GM19463 (cell line): ENCODE measurements at regions not wholly inside any gene's neighbourhood (a gene's known extent, or its start where the extent isn't known, plus 50 kb on each side); places are given as distances from the start of the nearest gene placed in this dataset.

ENCODE experiments used
- ATAC-seq: cut with Tn5 transposase; IDR thresholded peaks from one replicate; pipeline ENCODE4 v1.9.1; 2021; ENCODE audit warnings: mild to moderate bottlenecking, moderate library complexity; ENCODE audit not compliant: unreplicated experiment

DNA sequence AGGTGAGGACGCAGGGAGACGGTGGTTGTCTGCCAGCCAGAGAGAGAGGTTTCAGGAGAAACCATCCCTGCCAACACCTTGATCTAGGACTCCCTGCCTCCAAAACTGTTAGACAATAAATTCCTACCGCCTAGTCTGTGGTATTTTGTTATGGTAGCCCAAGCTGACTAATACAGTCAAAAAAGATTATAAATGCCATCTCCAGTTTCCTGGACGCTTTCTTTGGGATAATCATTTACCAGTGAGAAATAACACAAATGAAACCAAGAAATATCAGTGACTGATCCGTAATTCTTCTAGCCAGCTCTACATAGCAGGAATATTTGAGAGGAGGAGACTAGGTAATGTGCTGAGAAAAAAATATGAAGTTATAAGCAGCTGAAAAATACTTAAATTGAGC, 707.8 kb upstream of the LMCD1 start:
- ATAC-seq: no peak

DNA sequence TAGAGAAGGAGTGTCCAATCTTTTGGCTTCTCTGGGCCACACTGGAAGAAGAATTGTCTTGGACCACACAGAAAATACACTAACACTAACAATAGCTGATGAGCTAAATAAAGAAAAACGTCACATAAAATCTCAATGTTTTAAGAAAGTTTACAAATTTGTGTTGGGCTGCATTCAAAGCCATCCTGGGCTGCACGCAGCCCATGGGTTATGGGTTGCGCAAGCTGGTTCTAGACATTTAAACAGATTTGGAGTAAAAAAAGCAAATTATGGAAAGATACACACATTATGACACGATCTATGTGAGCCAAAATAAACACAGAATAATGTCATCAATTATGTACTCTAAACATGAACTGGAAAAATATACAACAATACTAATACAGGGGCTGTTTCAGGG, 703.3 kb upstream of the LMCD1 start:
- no peak for ATAC-seq

DNA sequence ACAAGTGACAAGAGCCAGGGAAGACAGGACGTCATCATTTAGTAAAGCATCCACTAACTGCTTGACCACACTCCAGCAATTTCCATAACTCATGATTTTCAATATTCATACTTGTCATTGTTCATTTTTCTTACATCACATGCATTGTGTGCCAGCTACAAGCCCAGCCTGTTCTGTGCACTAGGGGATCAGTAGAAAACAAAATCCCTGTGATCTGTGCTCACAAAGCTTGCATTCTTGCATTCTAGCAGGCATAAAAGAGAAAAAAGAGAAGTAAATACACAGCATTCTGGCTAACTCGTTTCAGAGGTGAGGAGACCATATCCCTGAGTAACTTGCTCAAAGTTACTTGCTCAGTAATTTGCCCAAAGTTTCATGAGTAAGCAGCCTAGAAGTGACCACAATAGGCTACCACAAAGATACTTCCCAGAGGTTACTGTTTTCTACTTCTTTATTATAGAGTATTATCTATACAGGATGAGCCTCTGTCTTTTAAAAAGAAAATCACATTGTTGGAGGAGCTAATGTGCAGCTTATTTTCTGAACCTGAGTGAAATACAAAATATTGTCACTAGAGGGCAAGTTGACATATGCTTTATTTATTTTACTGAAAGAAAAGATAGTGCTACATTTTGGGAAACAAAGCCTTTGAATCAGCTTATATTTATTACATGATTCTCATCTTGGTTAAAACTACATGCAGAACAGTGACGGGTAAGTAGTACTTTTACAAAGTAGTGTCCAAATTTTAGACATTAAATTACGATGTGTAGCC, 701.4 kb upstream of the LMCD1 start:
- ATAC-seq: no peak

DNA sequence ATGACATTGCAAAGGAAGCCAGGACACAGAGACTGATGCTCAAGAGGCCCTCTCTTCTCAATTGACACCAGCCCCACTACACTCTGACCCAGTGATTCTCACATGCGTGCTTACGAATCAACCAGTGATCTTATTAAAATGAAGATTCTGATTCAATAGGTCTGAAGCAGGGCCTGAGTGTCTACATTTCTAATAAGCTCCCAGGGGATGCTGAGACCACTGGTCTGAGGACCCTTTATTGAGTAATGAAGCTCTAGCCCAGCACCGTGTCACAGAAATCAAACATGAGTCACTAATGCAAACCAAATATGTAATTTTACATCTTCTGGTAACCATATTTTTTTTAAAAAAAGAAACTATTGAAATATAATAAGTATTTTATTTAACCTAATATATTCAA, 689.1 kb upstream of the LMCD1 start:
- no peak for ATAC-seq

DNA sequence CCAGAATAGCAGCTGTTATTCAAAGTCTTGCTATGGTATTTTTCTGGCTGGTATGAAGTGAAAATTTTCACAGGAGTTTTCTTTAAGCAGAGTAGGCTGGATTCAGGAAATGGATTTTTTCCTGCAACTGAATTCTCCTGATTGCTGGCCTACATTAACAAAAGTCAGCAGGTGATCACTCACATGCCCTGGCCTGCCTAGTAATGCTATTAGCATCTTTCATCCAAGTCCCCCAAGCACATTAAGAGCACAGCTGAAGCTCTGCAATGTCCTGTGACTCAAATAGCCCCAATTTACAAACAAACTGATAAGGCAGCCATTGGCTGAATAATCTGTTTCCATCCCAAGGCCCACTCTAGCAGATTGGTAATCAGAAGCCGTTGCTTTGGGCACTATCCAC, 688.3 kb upstream of the LMCD1 start:
- ATAC-seq: no peak

DNA sequence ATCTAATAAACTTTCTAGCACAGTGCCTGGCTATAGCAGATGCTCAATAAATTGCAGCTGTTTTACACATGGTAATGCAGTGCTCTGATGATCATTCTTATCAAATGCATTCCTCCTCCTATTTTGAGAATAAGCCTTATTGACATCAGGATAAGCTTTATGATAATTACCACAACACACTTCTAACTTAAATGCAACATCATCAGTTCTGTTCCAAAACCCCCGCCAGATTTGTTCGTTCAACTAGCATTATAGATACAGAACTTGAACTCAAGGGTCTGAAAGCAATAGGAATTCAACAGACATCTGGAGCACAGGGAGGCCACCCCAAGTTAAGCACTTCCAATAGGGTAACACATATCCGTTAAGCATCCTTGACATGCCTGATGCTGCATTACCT, 684.4 kb upstream of the LMCD1 start:
- no peak for ATAC-seq

DNA sequence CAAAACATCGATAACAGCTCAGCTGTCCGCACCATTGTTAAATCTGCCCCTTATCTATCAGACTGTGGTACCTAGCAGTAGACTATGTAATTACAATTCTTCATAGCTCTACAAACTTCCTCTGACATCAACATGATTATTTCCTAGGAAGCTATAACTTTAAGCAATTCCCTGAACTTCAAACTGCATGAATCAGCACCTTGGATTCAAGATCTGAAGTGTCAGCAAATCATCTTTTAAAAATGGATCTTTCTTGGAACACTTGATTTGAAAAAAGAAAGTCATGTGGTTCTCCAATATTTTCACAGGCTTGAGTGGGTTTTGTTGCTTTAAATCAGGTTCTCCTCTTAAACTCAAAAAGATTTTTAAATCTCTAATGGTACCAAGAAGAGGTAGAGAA, 680.7 kb upstream of the LMCD1 start:
- no peak for ATAC-seq

DNA sequence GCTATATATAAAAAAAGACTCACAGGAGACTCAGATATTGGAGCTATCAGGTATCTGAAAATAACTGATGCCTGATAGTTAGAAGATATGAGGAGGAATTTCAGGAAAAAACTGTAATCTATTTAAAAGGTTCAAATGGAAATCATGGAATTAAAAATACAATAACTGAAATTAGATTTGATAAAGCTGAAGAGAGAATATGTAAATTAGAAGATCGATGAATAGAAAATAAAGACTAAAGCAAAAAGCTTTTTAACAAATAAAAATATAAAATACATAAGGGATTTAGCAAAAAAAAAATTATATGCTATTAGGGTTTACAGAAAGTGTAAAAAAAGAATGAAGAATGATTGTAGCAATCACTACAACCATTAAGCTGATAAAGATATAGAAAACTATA, 679.8 kb upstream of the LMCD1 start:
- ATAC-seq: no peak

DNA sequence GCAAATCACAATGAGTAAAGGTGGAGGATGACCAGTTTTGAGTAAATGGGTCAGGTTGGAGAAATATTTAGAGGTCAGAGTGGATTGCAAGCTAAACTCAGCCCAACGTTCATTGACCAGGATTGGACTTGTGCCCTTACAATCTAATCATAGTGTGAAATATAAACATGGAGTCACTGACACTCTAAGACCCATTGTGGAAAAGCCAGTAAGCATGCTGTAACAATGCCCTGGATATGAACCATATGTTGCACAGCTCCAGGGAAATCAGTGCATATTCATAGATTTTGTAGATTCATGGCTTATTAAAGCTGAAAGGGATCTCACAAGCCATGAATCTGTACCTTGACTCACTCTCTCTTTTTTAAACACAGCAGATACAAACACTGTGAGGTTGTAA, 660.2 kb upstream of the LMCD1 start:
- ATAC-seq: no peak

DNA sequence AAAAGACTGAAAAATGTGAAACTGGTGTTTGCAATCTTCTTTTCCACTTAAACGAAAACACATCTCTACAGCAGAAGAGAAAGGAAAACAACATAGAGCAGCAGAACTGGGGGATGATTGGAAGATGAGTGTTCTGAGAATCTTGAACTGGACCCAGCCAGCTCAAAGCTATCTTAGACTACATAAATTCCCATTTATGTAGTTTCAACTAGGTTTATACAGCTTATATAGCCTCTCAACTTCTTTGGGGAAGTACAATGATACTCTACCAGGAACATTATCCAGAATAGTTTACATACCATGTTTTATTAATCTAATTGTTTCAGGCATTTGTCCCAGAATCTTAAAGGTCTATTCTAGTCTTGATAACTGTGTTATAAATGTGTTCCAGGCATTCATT, 658.2 kb upstream of the LMCD1 start:
- ATAC-seq: no peak

DNA sequence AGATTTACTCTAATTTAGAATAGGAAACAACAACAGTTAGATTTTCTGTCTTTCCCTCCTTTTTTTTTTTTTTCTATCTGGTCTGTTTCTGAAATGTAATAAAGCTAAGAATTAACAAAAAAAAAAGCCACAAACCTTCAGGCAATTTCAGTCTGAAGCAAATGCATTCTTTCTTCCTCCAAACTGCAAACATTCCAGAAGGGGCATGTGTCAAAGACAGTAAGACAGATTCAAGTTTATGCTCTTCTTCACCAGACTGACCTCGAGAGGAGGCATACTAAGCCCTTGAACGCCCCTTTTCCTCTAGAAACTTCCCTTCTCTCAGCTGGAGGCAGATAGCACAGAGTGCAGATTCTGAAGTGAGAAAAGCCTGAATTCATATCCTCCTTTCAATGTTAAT, 654.6 kb upstream of the LMCD1 start:
- ATAC-seq: no peak

DNA sequence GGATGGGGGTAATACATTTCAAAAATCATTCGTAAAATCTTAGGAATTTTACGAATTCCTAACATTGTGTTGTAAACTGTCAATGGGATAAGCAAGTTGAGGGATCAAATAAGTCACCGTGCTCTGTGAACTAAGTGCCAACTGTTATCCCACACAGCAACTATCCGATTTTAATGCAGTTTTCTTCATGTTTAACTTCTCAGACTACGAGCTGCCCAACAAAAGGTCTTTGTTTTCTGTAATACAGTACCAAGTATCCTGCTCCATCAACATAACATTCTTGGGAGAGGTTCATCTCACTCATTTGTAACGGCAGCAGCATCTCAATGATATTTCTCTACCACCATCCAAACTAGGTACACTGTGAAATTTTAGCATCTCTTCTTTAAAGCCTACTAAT, 654.1 kb upstream of the LMCD1 start:
- no peak for ATAC-seq

DNA sequence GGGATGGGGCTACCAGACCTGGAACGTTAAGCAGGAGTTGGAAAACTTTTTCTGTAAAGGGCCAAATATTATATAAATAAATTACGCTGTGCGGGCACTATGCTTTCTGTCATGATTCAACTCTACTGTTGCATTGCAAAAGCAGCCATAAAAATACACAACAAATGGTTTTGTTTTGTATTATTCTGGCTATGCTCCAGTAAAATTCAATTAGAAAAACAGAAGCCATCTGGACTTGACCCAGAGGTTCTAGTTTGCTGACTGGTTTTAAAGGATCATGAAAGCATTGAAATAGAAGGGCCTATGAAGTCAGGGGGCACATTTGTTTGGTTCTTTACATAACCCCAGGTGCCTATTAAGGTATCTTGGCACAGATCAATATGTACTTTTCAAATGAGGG, 647.4 kb upstream of the LMCD1 start:
- no peak for ATAC-seq

DNA sequence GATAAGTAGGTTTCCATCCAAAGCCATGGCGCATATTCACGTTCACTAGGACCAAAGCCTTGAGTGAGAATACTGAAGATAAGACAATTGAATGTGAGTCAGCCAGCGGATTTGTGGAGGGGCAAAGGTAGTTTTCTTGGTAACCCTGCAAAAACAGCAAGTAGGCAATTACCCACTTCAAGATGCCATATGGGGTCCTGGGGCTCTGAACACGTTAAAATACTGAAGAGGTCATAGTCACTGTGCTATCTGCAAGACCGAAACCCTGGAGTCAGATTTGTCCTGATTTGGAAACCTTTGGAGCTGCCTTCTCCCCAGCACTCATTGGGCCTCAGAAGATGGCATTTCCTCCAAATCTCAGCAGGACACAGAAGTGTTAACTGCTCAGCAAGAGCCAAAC, 646.9 kb upstream of the LMCD1 start:
- ATAC-seq: no peak

DNA sequence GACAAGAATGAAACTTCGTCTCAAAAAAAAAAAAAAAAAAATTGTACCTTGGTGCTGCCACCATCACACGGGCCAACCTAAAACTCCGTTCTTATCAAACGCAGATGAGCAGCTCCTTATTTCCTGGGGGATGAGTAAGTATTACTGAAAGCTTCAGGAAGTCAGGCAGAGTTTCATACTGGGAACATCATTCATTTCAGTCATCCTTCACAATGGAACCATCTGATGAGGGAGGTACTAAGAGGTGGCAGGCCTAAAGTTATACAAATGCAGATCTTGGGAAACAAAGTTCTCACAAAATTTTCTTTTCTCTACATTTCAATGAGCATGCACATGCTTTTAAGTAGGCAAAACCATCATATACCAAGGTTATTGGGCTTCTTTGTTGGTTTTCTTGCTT, 636.0 kb upstream of the LMCD1 start:
- ATAC-seq: no peak

DNA sequence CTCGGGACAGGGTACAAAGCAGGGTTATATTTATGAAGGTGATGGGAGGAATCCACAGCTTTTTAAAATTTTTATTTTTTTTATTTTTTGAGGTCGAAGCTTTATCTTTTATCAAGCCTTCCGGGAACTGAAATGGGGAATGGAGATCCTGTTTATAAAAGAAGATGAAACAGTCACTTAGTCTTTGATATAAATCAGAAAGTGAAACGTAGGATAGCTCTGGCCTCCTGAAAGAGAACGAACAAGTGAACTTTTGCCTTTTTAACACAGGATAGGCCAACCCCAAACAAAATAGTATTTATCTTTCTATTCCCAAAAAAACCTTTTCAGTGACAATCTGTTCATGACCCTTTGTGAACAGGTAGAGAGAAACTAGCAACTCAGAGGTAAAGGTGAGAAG, 634.0 kb upstream of the LMCD1 start:
- no peak for ATAC-seq

DNA sequence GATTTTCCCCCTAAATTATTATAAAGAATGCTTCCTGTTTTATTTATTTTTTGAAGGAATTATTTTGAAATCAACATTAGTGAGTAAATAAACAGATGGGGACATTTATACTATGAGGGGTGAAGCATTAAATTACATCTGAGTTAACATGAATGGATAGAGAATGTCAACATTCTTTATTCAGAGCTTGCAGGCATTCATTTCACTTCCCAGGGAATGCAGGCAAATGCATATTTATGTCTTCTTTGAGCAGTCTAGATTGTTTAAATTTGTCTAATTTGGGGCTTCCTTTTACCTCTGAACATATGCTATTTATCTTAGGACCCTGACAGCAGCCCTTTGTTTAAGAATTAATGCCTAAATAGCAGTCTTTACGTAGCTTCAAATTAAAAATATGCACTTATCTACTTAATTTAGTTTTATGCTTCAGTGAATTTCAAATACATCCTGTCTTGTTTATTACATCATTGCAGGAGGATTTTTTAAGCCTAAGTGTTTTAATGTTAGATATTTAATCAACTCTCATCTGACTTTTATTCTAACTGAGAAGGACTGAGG, 630.5 kb upstream of the LMCD1 start:
- no peak for ATAC-seq

DNA sequence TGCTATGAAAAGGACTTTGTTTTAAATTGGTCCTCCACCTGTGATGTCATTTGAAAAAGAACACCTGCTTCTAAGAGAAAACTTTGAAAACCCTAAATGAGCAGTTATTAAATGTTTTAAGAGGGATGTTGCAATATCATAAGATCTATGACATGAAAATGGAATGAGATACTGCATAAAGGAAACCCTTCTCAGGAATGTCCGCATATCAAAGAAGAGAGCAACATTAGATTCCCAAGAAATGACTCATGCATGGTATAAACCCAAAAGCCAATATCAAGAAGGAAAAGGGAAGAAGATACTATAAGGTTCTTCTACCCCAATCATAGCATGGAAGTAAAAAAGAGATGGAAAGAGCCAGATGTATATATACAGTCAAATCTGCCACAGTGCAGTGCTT, 627.5 kb upstream of the LMCD1 start:
- ATAC-seq: no peak

DNA sequence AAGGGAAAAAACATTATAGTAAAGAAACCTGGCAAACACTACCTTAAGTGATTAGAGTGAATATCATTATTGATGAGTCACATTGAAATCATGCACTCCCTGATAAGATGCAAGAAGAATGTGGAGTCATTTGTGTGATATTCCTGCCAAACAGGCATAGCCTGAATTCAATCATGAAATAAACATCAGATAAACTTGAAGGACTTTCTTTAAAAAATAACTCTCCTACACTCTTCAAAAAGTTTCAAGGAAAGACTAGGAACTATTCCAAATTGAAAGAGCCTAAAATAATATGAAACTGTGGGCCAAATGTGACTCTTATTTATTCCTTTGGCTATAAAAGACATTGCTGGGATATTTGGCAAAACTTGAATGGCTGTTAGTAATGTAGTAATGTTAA, 625.7 kb upstream of the LMCD1 start:
- no peak for ATAC-seq

DNA sequence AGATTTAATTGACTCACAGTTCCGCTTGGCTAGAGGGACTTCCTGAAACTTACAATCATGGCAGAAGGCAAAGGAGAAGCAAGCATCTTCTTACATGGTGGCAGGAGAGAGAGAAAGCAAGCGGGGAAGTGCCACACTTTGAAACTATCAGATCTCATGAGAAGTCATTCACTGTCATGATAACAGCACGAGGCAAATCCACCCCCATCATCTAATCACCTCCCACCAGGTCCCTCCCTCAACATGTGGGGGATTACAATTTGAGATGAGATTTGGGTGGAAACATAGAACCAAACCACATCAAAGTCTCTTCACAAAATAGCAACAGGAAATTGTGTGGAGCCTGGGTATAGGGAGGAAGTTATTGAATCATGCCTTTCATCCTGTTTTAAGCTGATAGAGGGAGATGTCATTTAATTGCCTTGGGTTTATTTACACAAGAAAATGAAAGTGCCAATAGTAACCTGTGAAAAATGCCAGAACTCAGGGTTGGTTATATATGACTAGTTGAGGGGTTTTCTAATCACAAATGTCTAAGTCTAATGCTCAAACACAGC, 624.8 kb upstream of the LMCD1 start:
- no peak for ATAC-seq

DNA sequence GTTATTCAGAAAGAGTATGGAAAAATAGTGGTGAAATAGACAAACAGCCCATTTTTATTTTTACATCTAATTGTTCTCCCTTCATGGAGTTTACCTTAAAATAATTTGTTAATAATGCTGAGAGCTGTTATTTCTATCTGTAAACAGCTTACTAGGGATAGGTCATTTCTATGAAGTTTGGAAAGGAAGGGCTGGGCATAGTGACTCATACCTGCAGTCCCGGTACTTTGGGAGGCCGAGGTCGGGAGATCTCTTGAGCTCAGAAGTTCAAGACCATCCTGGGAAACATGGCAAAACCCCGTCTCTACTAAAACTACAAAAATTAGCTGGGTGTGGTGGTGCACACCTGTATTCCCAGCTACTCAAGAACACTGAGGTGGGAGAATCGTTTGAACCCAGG, 624.3 kb upstream of the LMCD1 start:
- ATAC-seq: no peak

DNA sequence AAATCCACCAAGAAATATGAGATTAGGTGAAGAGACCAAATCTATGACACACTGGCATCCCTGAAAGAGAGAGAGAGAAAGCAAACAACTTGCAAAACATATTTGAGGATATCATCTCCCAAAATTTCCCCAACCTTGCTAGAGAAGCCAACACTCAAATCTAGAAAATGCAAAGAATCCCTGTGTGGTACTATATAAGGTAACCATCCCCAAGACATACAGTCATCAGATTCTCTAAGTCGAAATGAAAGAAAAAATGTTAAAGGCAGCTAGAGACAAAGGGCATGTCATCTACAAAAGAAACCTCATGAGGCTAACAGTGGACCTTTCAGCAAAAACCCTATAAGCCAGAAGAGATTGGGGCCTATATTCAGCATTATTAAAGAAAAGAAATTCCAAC, 622.1 kb upstream of the LMCD1 start:
- ATAC-seq: no peak

DNA sequence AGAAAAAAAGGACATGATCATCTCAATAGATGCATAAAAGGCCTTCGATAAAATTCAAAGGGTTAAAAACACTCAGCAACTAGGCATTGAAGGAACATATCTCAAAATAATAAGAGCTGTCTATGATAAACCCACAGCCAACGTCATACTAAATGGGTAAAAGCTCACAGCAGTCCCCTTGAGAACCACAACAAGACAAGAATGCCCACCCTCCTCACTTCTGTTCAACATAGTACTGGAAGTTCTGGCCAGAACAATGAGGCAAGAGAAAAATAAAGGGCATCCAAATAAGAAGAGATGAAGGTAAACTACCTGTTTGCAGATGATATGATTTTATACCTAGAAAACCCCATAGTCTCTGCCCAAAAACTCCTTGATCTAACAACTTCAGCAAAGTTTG, 619.7 kb upstream of the LMCD1 start:
- ATAC-seq: no peak
